ENCODE measurements at regions not wholly inside any gene's neighbourhood (a gene's known extent, or its start where the extent isn't known, plus 50 kb on each side); places are given as distances from the start of the nearest gene placed in this dataset.

- DNase-seq (ENCODE audit: low spot score), result no peak
These were observed 222.2 kb downstream of the PPARGC1A start for GRCh38 chr4:23667659-23668058.

GRCh38 chr4:23660865-23661264 lies 229.0 kb downstream of the PPARGC1A start:
- no peak for DNase-seq (ENCODE audit: low spot score)

GRCh38 chr4:23654791-23655190 lies 235.1 kb downstream of the PPARGC1A start:
- DNase-seq (ENCODE audit: low spot score), result no peak

- no peak for DNase-seq (ENCODE audit: low spot score)
These were observed 240.8 kb downstream of the PPARGC1A start for GRCh38 chr4:23648854-23649596.

GRCh38 chr4:23635468-23635867 lies 254.4 kb downstream of the PPARGC1A start:
- DNase-seq (ENCODE audit: low spot score), result no peak

GRCh38 chr4:23631255-23631950 lies 258.4 kb downstream of the PPARGC1A start:
- peak; percentile 5 for DNase-seq (ENCODE audit: low spot score)

- no peak for DNase-seq (ENCODE audit: low spot score)
These were observed 259.7 kb downstream of the PPARGC1A start for GRCh38 chr4:23630110-23630509.

- no peak for DNase-seq (ENCODE audit: low spot score)
These were observed 260.4 kb downstream of the PPARGC1A start for GRCh38 chr4:23629421-23629820.

- DNase-seq (ENCODE audit: low spot score), result peak; percentile 35
These were observed 275.5 kb downstream of the PPARGC1A start for GRCh38 chr4:23614284-23614892.

- no peak for DNase-seq (ENCODE audit: low spot score)
These were observed 276.1 kb downstream of the PPARGC1A start for GRCh38 chr4:23613782-23614181.

GRCh38 chr4:23602720-23603119 lies 287.1 kb downstream of the PPARGC1A start:
- no peak for DNase-seq (ENCODE audit: low spot score)

- DNase-seq (ENCODE audit: low spot score), result no peak
These were observed 295.7 kb downstream of the PPARGC1A start for GRCh38 chr4:23594125-23594524.

GRCh38 chr4:23590431-23590830 lies 299.4 kb downstream of the PPARGC1A start:
- DNase-seq (ENCODE audit: low spot score), result no peak

GRCh38 chr4:23584024-23584423 lies 305.8 kb downstream of the PPARGC1A start:
- DNase-seq (ENCODE audit: low spot score), result no peak

GRCh38 chr4:23582671-23583070 lies 307.2 kb downstream of the PPARGC1A start:
- DNase-seq (ENCODE audit: low spot score), result no peak

- DNase-seq (ENCODE audit: low spot score), result no peak
These were observed 310.7 kb downstream of the PPARGC1A start for GRCh38 chr4:23579166-23579565.

GRCh38 chr4:23577398-23577797 lies 312.4 kb downstream of the PPARGC1A start:
- no peak for DNase-seq (ENCODE audit: low spot score)

- no peak for DNase-seq (ENCODE audit: low spot score)
These were observed 317.5 kb downstream of the PPARGC1A start for GRCh38 chr4:23572382-23572781.

- no peak for DNase-seq (ENCODE audit: low spot score)
These were observed 322.5 kb downstream of the PPARGC1A start for GRCh38 chr4:23567338-23567737.

GRCh38 chr4:23560748-23561147 lies 329.1 kb downstream of the PPARGC1A start:
- no peak for DNase-seq (ENCODE audit: low spot score)

GRCh38 chr4:23558101-23558500 lies 331.7 kb downstream of the PPARGC1A start:
- no peak for DNase-seq (ENCODE audit: low spot score)

GRCh38 chr4:23547601-23548000 lies 342.2 kb downstream of the PPARGC1A start:
- DNase-seq (ENCODE audit: low spot score), result no peak

- DNase-seq (ENCODE audit: low spot score), result no peak
These were observed 342.8 kb downstream of the PPARGC1A start for GRCh38 chr4:23547096-23547495.

All from HT-29 (cell line).